ENCODE measurements at regions not wholly inside any gene's neighbourhood (a gene's known extent, or its start where the extent isn't known, plus 50 kb on each side); places are given as distances from the start of the nearest gene placed in this dataset.
"Not testable (repeated sequence)": the region's sequence is repeated elsewhere in the genome, so short reads cannot be mapped to it uniquely, and the experiment has no call there.

- Histone ChIP-seq H3K27ac (no peak overlapping the region), H3K4me1 (no peaks in the 10 kb centered on the region), H3K27me3 (no peaks in the 10 kb centered on the region), H3K36me3 (no peaks in the 10 kb centered on the region), H3K9me3 (no peaks in the 10 kb centered on the region), H3K4me3 (no peak overlapping the region)
- ATAC-seq (ENCODE audit: low FRiP score in 2 of 2) (no peak), DNase-seq (no peak)
- 50 to 53% methylated on average over 4 of the region's 4 CpGs for WGBS, 2 donors
- no peak for TF ChIP-seq POLR2A (IDR thresholded peaks at IDR 0.05)
- TF ChIP-seq POLR2AphosphoS5 (IDR thresholded peaks at IDR 0.05): no peak
- TF ChIP-seq EP300 (IDR thresholded peaks at IDR 0.05): no peak
- TF ChIP-seq, protein P1, sequence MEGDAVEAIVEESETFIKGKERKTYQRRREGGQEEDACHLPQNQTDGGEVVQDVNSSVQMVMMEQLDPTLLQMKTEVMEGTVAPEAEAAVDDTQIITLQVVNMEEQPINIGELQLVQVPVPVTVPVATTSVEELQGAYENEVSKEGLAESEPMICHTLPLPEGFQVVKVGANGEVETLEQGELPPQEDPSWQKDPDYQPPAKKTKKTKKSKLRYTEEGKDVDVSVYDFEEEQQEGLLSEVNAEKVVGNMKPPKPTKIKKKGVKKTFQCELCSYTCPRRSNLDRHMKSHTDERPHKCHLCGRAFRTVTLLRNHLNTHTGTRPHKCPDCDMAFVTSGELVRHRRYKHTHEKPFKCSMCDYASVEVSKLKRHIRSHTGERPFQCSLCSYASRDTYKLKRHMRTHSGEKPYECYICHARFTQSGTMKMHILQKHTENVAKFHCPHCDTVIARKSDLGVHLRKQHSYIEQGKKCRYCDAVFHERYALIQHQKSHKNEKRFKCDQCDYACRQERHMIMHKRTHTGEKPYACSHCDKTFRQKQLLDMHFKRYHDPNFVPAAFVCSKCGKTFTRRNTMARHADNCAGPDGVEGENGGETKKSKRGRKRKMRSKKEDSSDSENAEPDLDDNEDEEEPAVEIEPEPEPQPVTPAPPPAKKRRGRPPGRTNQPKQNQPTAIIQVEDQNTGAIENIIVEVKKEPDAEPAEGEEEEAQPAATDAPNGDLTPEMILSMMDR (IDR thresholded peaks at IDR 0.05): no peak
Observed at GRCh38 chr4:14343961-14344360, 658.3 kb upstream of the CPEB2 start.

GRCh38 chr4:14345356-14345775 lies 656.9 kb upstream of the CPEB2 start:
- Histone ChIP-seq H3K4me3 (no peak overlapping the region), H3K9me3 (no peaks in the 10 kb centered on the region), H3K27me3 (no peaks in the 10 kb centered on the region), H3K27ac (no peak overlapping the region), H3K4me1 (no peaks in the 10 kb centered on the region), H3K36me3 (no peaks in the 10 kb centered on the region)
- no peak for DNase-seq
- TF ChIP-seq POLR2AphosphoS5 (IDR thresholded peaks at IDR 0.05) (no peak), POLR2A (IDR thresholded peaks at IDR 0.05) (no peak), EP300 (IDR thresholded peaks at IDR 0.05) (no peak)
- TF ChIP-seq, protein P1 (IDR thresholded peaks at IDR 0.05): no peak
- ATAC-seq (ENCODE audit: low FRiP score in 2 of 2): peak in 1 of 2 donors; percentile 52
- WGBS, 2 donors: 15 to 32% methylated on average over 1 of the region's 1 CpG

GRCh38 chr4:14347526-14347925 lies 654.8 kb upstream of the CPEB2 start:
- Histone ChIP-seq H3K4me1 (no peaks in the 10 kb centered on the region), H3K36me3 (no peaks in the 10 kb centered on the region), H3K27ac (no peak overlapping the region), H3K9me3 (no peaks in the 10 kb centered on the region), H3K27me3 (no peaks in the 10 kb centered on the region), H3K4me3 (no peak overlapping the region)
- no peak for TF ChIP-seq POLR2AphosphoS5 (IDR thresholded peaks at IDR 0.05)
- TF ChIP-seq POLR2A (IDR thresholded peaks at IDR 0.05): no peak
- TF ChIP-seq EP300 (IDR thresholded peaks at IDR 0.05): no peak
- TF ChIP-seq, protein P1 (IDR thresholded peaks at IDR 0.05): no peak
- no peak for DNase-seq
- no peak for ATAC-seq (ENCODE audit: low FRiP score in 2 of 2)
- WGBS, 2 donors: 73 to 82% methylated on average over 7 of the region's 7 CpGs

DNA sequence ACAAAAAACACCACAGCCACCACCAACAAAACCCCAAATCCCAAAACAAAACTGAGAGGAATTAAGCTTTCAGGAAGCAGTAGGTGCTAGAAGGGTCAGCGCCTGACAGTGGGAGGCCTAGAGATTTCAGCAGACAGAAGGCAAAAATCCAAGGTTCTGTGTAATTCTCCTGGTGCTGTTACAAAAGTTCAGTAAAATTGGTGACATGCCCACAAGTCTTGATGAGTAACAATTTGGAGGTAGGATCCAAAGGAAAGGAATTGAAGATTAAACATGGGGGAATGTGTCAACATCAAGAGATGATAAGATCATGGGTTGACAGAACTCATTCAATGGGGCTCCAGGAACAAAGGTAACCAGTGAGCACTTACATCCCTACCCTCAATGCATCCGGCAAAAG lies 653.8 kb upstream of the CPEB2 start:
- Histone ChIP-seq H3K4me3 (no peak overlapping the region), H3K27me3 (no peaks in the 10 kb centered on the region), H3K27ac (no peak overlapping the region), H3K4me1 (no peaks in the 10 kb centered on the region), H3K9me3 (no peaks in the 10 kb centered on the region), H3K36me3 (no peaks in the 10 kb centered on the region)
- DNase-seq (no peak), ATAC-seq (ENCODE audit: low FRiP score in 2 of 2) (no peak)
- TF ChIP-seq POLR2AphosphoS5 (IDR thresholded peaks at IDR 0.05): no peak
- TF ChIP-seq, protein P1 (IDR thresholded peaks at IDR 0.05): no peak
- WGBS, 2 donors: 93% methylated on average over 2 of the region's 2 CpGs

- not testable (repeated sequence) for H3K4me1 ChIP-seq; H3K9me3 ChIP-seq; ATAC-seq (ENCODE audit: low FRiP score in 2 of 2); H3K27ac ChIP-seq; H3K27me3 ChIP-seq; H3K36me3 ChIP-seq; H3K4me3 ChIP-seq
- DNase-seq: peak in 1 of 2 donors; percentile 74
- 90 to 91% methylated on average over 7 to 30 of the region's 34 CpGs for WGBS, 2 donors
Observed at GRCh38 chr4:14358544-14359160, 643.6 kb upstream of the CPEB2 start.
